ENCODE measurements at regions not wholly inside any gene's neighbourhood (a gene's known extent, or its start where the extent isn't known, plus 50 kb on each side); places are given as distances from the start of the nearest gene placed in this dataset.

DNA sequence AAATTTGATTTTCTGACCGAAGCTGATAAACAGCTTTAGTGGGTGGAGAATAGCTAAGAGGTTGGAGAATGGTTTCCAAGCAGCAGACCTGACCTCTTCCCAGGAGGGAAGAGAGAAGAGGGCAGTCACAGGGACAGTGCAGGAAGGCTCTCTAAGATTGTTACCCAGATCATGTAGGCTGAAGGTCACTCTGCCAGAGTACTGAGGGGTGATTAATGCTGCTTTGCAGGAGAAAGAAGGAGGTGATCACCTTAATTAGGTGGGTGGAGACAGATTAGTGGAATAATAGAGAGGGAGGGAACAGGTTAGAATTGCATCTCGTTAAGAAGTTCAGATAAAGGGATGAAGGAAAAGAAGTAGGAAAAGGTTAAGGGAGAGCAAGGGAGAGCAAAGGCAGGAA is 440.5 kb downstream of the BRINP1 start:
- TF ChIP-seq, protein P1, sequence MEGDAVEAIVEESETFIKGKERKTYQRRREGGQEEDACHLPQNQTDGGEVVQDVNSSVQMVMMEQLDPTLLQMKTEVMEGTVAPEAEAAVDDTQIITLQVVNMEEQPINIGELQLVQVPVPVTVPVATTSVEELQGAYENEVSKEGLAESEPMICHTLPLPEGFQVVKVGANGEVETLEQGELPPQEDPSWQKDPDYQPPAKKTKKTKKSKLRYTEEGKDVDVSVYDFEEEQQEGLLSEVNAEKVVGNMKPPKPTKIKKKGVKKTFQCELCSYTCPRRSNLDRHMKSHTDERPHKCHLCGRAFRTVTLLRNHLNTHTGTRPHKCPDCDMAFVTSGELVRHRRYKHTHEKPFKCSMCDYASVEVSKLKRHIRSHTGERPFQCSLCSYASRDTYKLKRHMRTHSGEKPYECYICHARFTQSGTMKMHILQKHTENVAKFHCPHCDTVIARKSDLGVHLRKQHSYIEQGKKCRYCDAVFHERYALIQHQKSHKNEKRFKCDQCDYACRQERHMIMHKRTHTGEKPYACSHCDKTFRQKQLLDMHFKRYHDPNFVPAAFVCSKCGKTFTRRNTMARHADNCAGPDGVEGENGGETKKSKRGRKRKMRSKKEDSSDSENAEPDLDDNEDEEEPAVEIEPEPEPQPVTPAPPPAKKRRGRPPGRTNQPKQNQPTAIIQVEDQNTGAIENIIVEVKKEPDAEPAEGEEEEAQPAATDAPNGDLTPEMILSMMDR (conservative IDR thresholded peaks at IDR 0.05 in 1 of 2, IDR thresholded peaks at IDR 0.05 in 1 of 2; ENCODE audit: low read depth in 1 of 2, low read length in 2 of 2), result no peak
- no peak for TF ChIP-seq EZH2 (IDR thresholded peaks at IDR 0.05; ENCODE audit: low read length, missing control alignments)
